Fibroblast of pulmonary artery (primary cell): ENCODE measurements at regions not wholly inside any gene's neighbourhood (a gene's known extent, or its start where the extent isn't known, plus 50 kb on each side); places are given as distances from the start of the nearest gene placed in this dataset.

Source experiments
- DNase-seq: peaks from one replicate; pipeline ENCODE4 v3.0.0-alpha.2; 2010; ENCODE audit warnings: low read depth
- H3K4me3 ChIP-seq: replicated peaks from 2 replicates; pipeline ENCODE4 v1.5.1; 2011; ENCODE audit warnings: low read depth, mild to moderate bottlenecking, control low read depth, low read length, moderate library complexity
- CTCF ChIP-seq: IDR thresholded peaks from 2 replicates; pipeline ENCODE4 v1.5.1; 2011; ENCODE audit warnings: mild to moderate bottlenecking, control low read depth, low read length, inconsistent platforms; ENCODE audit errors: missing control alignments

GRCh38 chr20:57879437-57879778 lies 169.6 kb upstream of the PMEPA1 start:
- H3K4me3 ChIP-seq = no peak overlapping the region
- no peak for DNase-seq
- TF ChIP-seq CTCF = no peak

GRCh38 chr20:57878786-57879424 lies 169.1 kb upstream of the PMEPA1 start:
- no peak for DNase-seq
- H3K4me3 ChIP-seq = no peak overlapping the region
- TF ChIP-seq CTCF = no peak

- no peak overlapping the region for H3K4me3 ChIP-seq
- no peak for TF ChIP-seq CTCF
- DNase-seq = no peak
These were observed 168.2 kb upstream of the PMEPA1 start for GRCh38 chr20:57877995-57878394.

GRCh38 chr20:57877131-57877824 lies 167.5 kb upstream of the PMEPA1 start:
- DNase-seq = no peak
- TF ChIP-seq CTCF = no peak
- no peak overlapping the region for H3K4me3 ChIP-seq

- no peak overlapping the region for H3K4me3 ChIP-seq
- no peak for TF ChIP-seq CTCF
- DNase-seq = no peak
These were observed 166.3 kb upstream of the PMEPA1 start for GRCh38 chr20:57876163-57876562.

GRCh38 chr20:57874141-57874540 lies 164.3 kb upstream of the PMEPA1 start:
- no peak overlapping the region for H3K4me3 ChIP-seq
- no peak for TF ChIP-seq CTCF
- no peak for DNase-seq

- DNase-seq = no peak
- no peak overlapping the region for H3K4me3 ChIP-seq
- TF ChIP-seq CTCF = no peak
These were observed 163.1 kb upstream of the PMEPA1 start for GRCh38 chr20:57872816-57873409.
